PC-3 (cell line): ENCODE measurements at regions not wholly inside any gene's neighbourhood (a gene's known extent, or its start where the extent isn't known, plus 50 kb on each side); places are given as distances from the start of the nearest gene placed in this dataset.

Experiments
- ATAC-seq: fragments of 200-7000 bp; cut with Tn5 transposase; 2 replicates; pipeline ENCODE4 v1.9.1; 2020; ENCODE audit warnings: mild to moderate bottlenecking, moderate library complexity
- BruUV-seq: library from RNA; stranded (reverse); fragments of 400-500 nt; replicated peaks from 2 replicates; lab custom pipeline; 2021; lab: Mats Ljungman, UMichigan
- CTCF ChIA-PET: fragments of 300-600 bp; sonication (Branson Sonifier 250); formaldehyde crosslinking; loops from one replicate; lab custom pipeline; 2022; ENCODE audit warnings: antibody characterized with exemption; lab: Charles Lee
- POLR2A ChIA-PET: fragments of 300-600 bp; sonication (Branson Sonifier 250); formaldehyde crosslinking; loops from one replicate; lab custom pipeline; 2022; ENCODE audit warnings: antibody characterized with exemption; ENCODE audit not compliant: unreplicated experiment; lab: Charles Lee
- DNase-seq: peaks from one replicate; pipeline ENCODE4 v3.0.0-alpha.2; 2015
- H2AFZ ChIP-seq: fragments of 300-600 bp; sonication (generic); 2 replicates; pipeline ENCODE4 v1.6.0; 2016; ENCODE audit warnings: antibody characterized with exemption, low read length
- H3F3A ChIP-seq: fragments of 300-600 bp; sonication (generic); one replicate; pipeline ENCODE4 v1.6.0; 2017; ENCODE audit warnings: antibody characterized with exemption, low read length, control low read depth, mild to moderate bottlenecking; ENCODE audit not compliant: unreplicated experiment
- H3K27ac ChIP-seq: fragments of 300-600 bp; sonication (generic); 2 replicates; pipeline ENCODE4 v1.5.1; 2016; ENCODE audit warnings: mild to moderate bottlenecking, low read length
- H3K27me3 ChIP-seq: fragments of 300-600 bp; sonication (generic); 2 replicates; pipeline ENCODE4 v1.6.1; 2016; ENCODE audit warnings: low read length, mixed read lengths
- H3K36me3 ChIP-seq: fragments of 300-600 bp; sonication (generic); 2 replicates; pipeline ENCODE4 v1.6.1; 2016; ENCODE audit warnings: low read depth, mixed run types, low read length, mixed read lengths
- H3K4me1 ChIP-seq: fragments of 300-600 bp; sonication (generic); 2 replicates; pipeline ENCODE4 v1.5.1; 2016; ENCODE audit warnings: low read length; ENCODE audit not compliant: insufficient read depth
- H3K4me2 ChIP-seq: fragments of 300-600 bp; sonication (generic); 2 replicates; pipeline ENCODE4 v1.6.0; 2016; ENCODE audit warnings: low read length
- H3K4me3 ChIP-seq: fragments of 300-600 bp; sonication (generic); 2 replicates; pipeline ENCODE4 v1.5.1; 2016; ENCODE audit warnings: mild to moderate bottlenecking, low read length, mixed read lengths
- H3K79me2 ChIP-seq: fragments of 300-600 bp; sonication (generic); 2 replicates; pipeline ENCODE4 v1.6.1; 2017; ENCODE audit warnings: low read length, mixed read lengths
- H3K9ac ChIP-seq: fragments of 300-600 bp; sonication (generic); 2 replicates; pipeline ENCODE4 v1.6.0; 2016; ENCODE audit warnings: mild to moderate bottlenecking, low read length
- H3K9me2 ChIP-seq: fragments of 300-600 bp; sonication (generic); replicated peaks from 2 replicates; pipeline ENCODE4 v1.6.1; 2016; ENCODE audit warnings: mixed run types, low read length, mixed read lengths
- H3K9me3 ChIP-seq: fragments of 300-600 bp; sonication (generic); 2 replicates; pipeline ENCODE4 v1.6.1; 2016; ENCODE audit warnings: low read length, mixed read lengths
- H4K20me1 ChIP-seq: fragments of 300-600 bp; sonication (generic); 2 replicates; pipeline ENCODE4 v1.6.1; 2016; ENCODE audit warnings: low read length, mixed read lengths
- EZH2 ChIP-seq: fragments of 300-600 bp; sonication (generic); IDR thresholded peaks from one replicate; pipeline ENCODE4 v1.6.1; 2017; ENCODE audit warnings: antibody characterized with exemption, mild to moderate bottlenecking, low read length; ENCODE audit not compliant: unreplicated experiment
- EZH2phosphoT487 ChIP-seq: fragments of 300-600 bp; sonication (generic); IDR thresholded peaks from 2 replicates; pipeline ENCODE4 v1.6.1; 2018; ENCODE audit warnings: mild to moderate bottlenecking, antibody characterized with exemption, low read length, borderline replicate concordance
- intact Hi-C: fragments of 100-400 bp; cut with micrococcal nuclease; formaldehyde crosslinking; loops from 2 replicates; pipeline ENCODE4 v1.9.0; 2023
- TF ChIP-seq, protein P1 (sequence below): fragments of 300-600 bp; sonication (generic); conservative IDR thresholded peaks from 2 replicates; pipeline ENCODE4 v1.5.1; 2017; ENCODE audit warnings: antibody characterized with exemption, low read depth, mild to moderate bottlenecking, low read length

DNA sequence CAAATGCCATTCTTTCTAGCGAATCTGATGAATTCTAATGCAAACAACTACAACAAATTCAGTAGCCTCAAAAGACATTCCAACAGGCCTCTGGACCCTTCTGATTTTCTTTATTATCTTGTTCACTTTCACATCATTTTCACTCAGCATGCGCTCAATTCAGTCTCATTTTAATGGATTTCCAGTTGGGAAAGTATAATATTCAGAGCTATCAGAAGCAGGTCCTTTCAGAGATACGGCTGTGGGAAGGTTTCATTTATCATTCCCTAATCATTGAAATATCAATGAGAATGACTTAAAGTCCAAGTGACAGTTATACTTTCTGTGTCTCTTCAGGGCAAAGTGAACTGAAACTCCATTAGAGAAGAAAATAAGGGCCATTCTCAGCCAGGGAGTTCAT is 1083.7 kb upstream of the FLRT2 start:
- intact Hi-C loops, result no loop called here
- BruUV-seq, result no TSS peak
- no peak overlapping the region for H3K9ac ChIP-seq

DNA sequence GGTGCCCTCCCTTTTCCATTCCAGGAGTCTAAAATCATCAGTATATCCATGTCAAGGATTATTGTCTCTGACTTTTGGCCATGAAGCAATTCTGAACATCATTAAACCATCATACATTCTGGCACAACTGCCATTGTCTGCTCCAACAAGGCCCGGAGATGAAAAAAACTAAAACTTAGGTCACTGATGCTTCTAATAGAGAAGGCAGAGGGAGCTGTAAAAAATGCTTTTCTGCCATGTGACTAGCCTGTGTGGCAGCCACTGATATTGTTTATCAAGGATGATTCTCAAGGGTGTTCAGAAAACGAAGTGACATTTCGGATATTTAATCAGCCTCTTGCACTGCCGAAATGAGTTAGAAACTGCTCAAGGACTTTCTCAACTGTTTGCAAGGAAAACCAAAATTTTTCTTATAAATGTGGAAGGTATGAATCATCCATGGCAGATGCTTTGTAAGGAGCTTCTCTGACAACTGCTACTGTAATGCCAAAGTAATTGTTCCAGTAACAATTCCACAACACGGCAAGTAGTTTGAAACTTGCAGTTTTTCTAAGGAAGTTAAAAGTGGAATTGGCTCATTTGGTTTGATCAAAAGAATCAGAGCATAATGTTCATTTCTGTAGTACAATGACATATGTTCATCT is 1076.5 kb upstream of the FLRT2 start:
- BruUV-seq, result no TSS peak
- DNase-seq, result no peak
- Histone ChIP-seq H3K27ac (no peak overlapping the region), H3K9ac (no peak overlapping the region), H3F3A (no peaks in the 10 kb centered on the region), H3K27me3 (no peaks in the 10 kb centered on the region), H2AFZ (0 out of 2 replicates have a peak overlapping the region, but pooled peaks have one; percentile 17), H3K4me3 (no peak overlapping the region), H3K36me3 (no peaks in the 10 kb centered on the region), H3K4me2 (no peak overlapping the region), H3K79me2 (no peaks in the 10 kb centered on the region), H4K20me1 (no peaks in the 10 kb centered on the region), H3K9me2 (no peaks in the 10 kb centered on the region), H3K4me1 (no peaks in the 10 kb centered on the region), H3K9me3 (0 out of 2 replicates have a peak, but pooled peaks cover 4% of the 10 kb centered on the region)
- ATAC-seq, result no peak
- ChIA-PET POLR2A (no interaction called here), CTCF (no interaction called here)
- no peak for TF ChIP-seq EZH2
- no peak for TF ChIP-seq EZH2phosphoT487
- TF ChIP-seq, protein P1, sequence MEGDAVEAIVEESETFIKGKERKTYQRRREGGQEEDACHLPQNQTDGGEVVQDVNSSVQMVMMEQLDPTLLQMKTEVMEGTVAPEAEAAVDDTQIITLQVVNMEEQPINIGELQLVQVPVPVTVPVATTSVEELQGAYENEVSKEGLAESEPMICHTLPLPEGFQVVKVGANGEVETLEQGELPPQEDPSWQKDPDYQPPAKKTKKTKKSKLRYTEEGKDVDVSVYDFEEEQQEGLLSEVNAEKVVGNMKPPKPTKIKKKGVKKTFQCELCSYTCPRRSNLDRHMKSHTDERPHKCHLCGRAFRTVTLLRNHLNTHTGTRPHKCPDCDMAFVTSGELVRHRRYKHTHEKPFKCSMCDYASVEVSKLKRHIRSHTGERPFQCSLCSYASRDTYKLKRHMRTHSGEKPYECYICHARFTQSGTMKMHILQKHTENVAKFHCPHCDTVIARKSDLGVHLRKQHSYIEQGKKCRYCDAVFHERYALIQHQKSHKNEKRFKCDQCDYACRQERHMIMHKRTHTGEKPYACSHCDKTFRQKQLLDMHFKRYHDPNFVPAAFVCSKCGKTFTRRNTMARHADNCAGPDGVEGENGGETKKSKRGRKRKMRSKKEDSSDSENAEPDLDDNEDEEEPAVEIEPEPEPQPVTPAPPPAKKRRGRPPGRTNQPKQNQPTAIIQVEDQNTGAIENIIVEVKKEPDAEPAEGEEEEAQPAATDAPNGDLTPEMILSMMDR, result no peak
- intact Hi-C loops, result no loop called here

More for the DNA sequence above, 1083.7 kb upstream of the FLRT2 start:
- no peak for DNase-seq
- Histone ChIP-seq H3K27ac (no peak overlapping the region), H3F3A (no peaks in the 10 kb centered on the region), H2AFZ (no peak overlapping the region), H3K4me1 (no peaks in the 10 kb centered on the region), H3K36me3 (no peaks in the 10 kb centered on the region), H3K4me2 (no peak overlapping the region), H3K27me3 (no peaks in the 10 kb centered on the region), H3K4me3 (no peak overlapping the region), H4K20me1 (no peaks in the 10 kb centered on the region), H3K9me2 (no peaks in the 10 kb centered on the region), H3K79me2 (no peaks in the 10 kb centered on the region), H3K9me3 (0 out of 2 replicates have a peak, but pooled peaks cover 5% of the 10 kb centered on the region)
- CTCF ChIA-PET, result no interaction called here
- no peak for ATAC-seq
- POLR2A ChIA-PET, result no interaction called here
- TF ChIP-seq, protein P1, result no peak
- TF ChIP-seq EZH2phosphoT487, result no peak
- TF ChIP-seq EZH2, result no peak

DNA sequence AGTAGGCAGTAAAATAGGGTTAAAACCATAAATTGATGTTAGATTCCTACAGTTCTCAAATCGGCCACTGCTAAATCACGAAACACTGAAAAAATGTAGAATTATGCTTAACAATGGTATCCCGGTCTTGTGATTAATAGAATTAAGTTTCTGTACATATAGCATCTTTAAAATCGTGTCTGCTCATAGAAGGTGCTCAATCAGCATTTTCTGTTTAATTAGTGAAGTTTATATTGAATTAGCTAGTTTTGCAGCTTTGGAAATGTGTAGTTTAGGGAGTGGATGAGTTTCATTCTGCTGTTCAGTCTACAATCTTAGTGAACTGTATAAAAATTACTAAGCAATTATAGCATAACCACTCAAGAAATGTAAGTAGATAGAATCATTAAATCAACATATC is 1075.8 kb upstream of the FLRT2 start:
- H3K27ac ChIP-seq, result no peak overlapping the region
- ChIA-PET POLR2A (no interaction called here), CTCF (no interaction called here)
- H4K20me1 ChIP-seq, result no peaks in the 10 kb centered on the region
- no TSS peak for BruUV-seq
- no peaks in the 10 kb centered on the region for H3K4me1 ChIP-seq
- no peak for TF ChIP-seq EZH2
- TF ChIP-seq EZH2phosphoT487, result no peak
- TF ChIP-seq, protein P1, result no peak
- H3K27me3 ChIP-seq, result no peaks in the 10 kb centered on the region
- intact Hi-C loops, result no loop called here
- no peaks in the 10 kb centered on the region for H3K79me2 ChIP-seq
- H3K9ac ChIP-seq, result no peak overlapping the region
- DNase-seq (no peak), ATAC-seq (no peak)
- H2AFZ ChIP-seq, result no peak overlapping the region
- H3K4me3 ChIP-seq, result no peak overlapping the region
- no peaks in the 10 kb centered on the region for H3F3A ChIP-seq
- no peak overlapping the region for H3K4me2 ChIP-seq
- no peaks in the 10 kb centered on the region for H3K9me2 ChIP-seq
- 0 out of 2 replicates have a peak, but pooled peaks cover 4% of the 10 kb centered on the region for H3K9me3 ChIP-seq
- no peaks in the 10 kb centered on the region for H3K36me3 ChIP-seq
